ENCODE measurements at regions not wholly inside any gene's neighbourhood (a gene's known extent, or its start where the extent isn't known, plus 50 kb on each side); places are given as distances from the start of the nearest gene placed in this dataset.

- Mint-ChIP-seq H3K27ac (no peak overlapping the region), H3K27me3 (no peaks in the 10 kb centered on the region), H3K4me1 (no peaks in the 10 kb centered on the region), H3K9me3 (ENCODE audit: low read depth) (no peaks in the 10 kb centered on the region), H3K36me3 (ENCODE audit: low read depth) (no peaks in the 10 kb centered on the region), H3K4me3 (no peak overlapping the region)
- no peak for DNase-seq
- ATAC-seq, result no peak
- POLR2A ChIA-PET, result no interaction called here
- CTCF ChIA-PET, result no interaction called here
- intact Hi-C loops (cut with DNase I, micrococcal nuclease), result no loop called here
These were observed 68.5 kb upstream of the GSE1 start for GRCh38 chr16:85544668-85545067.

- Mint-ChIP-seq H3K4me3 (no peak overlapping the region), H3K9me3 (ENCODE audit: low read depth) (no peaks in the 10 kb centered on the region), H3K27me3 (no peaks in the 10 kb centered on the region), H3K27ac (no peak overlapping the region), H3K36me3 (ENCODE audit: low read depth) (no peaks in the 10 kb centered on the region), H3K4me1 (no peaks in the 10 kb centered on the region)
- DNase-seq (no peak), ATAC-seq (no peak)
- CTCF ChIA-PET, result interaction anchor here (0.6 kb wide), 1 partner anchor 16 kb away, joined by 3 read pairs; no protein-coding TSS in a partner anchor
- POLR2A ChIA-PET, result no interaction called here
- intact Hi-C loops (cut with DNase I, micrococcal nuclease), result no loop called here
These were observed 67.8 kb upstream of the GSE1 start for GRCh38 chr16:85545227-85545818.

- intact Hi-C loops (cut with DNase I, micrococcal nuclease), result no loop called here
- Mint-ChIP-seq H3K36me3 (ENCODE audit: low read depth) (no peaks in the 10 kb centered on the region), H3K4me1 (no peaks in the 10 kb centered on the region), H3K27ac (no peak overlapping the region), H3K9me3 (ENCODE audit: low read depth) (no peaks in the 10 kb centered on the region), H3K27me3 (no peaks in the 10 kb centered on the region), H3K4me3 (no peak overlapping the region)
- no peak for ATAC-seq
- CTCF ChIA-PET, result interaction anchor here (0.6 kb wide), 1 partner anchor 105 kb away, joined by 4 read pairs; no protein-coding TSS in a partner anchor
- POLR2A ChIA-PET, result no interaction called here
- DNase-seq, result no peak
These were observed 66.3 kb upstream of the GSE1 start for GRCh38 chr16:85546585-85547447.

GRCh38 chr16:85548375-85548774 is 64.7 kb upstream of the GSE1 start:
- no peak for ATAC-seq
- no peak for DNase-seq
- intact Hi-C loops (cut with DNase I, micrococcal nuclease), result no loop called here
- CTCF ChIA-PET, result no interaction called here
- no peak overlapping the region for H3K4me3 Mint-ChIP-seq
- H3K4me1 Mint-ChIP-seq, result peaks cover 3% of the 10 kb centered on the region
- H3K27me3 Mint-ChIP-seq, result no peaks in the 10 kb centered on the region
- H3K27ac Mint-ChIP-seq, result no peak overlapping the region
- H3K9me3 Mint-ChIP-seq (ENCODE audit: low read depth), result no peaks in the 10 kb centered on the region
- H3K36me3 Mint-ChIP-seq (ENCODE audit: low read depth), result no peaks in the 10 kb centered on the region
- POLR2A ChIA-PET, result no interaction called here

GRCh38 chr16:85549766-85550421 is 63.2 kb upstream of the GSE1 start:
- Mint-ChIP-seq H3K9me3 (ENCODE audit: low read depth) (no peaks in the 10 kb centered on the region), H3K4me3 (no peak overlapping the region), H3K27ac (no peak overlapping the region), H3K27me3 (no peaks in the 10 kb centered on the region), H3K36me3 (ENCODE audit: low read depth) (no peaks in the 10 kb centered on the region), H3K4me1 (peaks cover 10% of the 10 kb centered on the region)
- ATAC-seq, result no peak
- ChIA-PET CTCF (interaction anchor here (0.6 to 3.6 kb wide), 5 partner anchors 10 to 130 kb away, joined by 3 to 11 read pairs (median 3); no protein-coding TSS in a partner anchor), POLR2A (no interaction called here)
- intact Hi-C loops (cut with DNase I, micrococcal nuclease), result loop anchor here (5.0 to 10.0 kb wide), 2 partner anchors 128 to 445 kb away; no protein-coding TSS in a partner anchor
- no peak for DNase-seq

- ChIA-PET CTCF (interaction anchor here (0.6 to 3.6 kb wide), 5 partner anchors 9 to 130 kb away, joined by 3 to 11 read pairs (median 3); no protein-coding TSS in a partner anchor), POLR2A (no interaction called here)
- DNase-seq (no peak), ATAC-seq (no peak)
- Mint-ChIP-seq H3K27ac (no peak overlapping the region), H3K4me1 (peaks cover 10% of the 10 kb centered on the region), H3K36me3 (ENCODE audit: low read depth) (no peaks in the 10 kb centered on the region), H3K9me3 (ENCODE audit: low read depth) (no peaks in the 10 kb centered on the region), H3K27me3 (no peaks in the 10 kb centered on the region), H3K4me3 (no peak overlapping the region)
- intact Hi-C loops (cut with DNase I, micrococcal nuclease), result loop anchor here (5.0 to 10.0 kb wide), 2 partner anchors 128 to 444 kb away; no protein-coding TSS in a partner anchor
These were observed 62.7 kb upstream of the GSE1 start for GRCh38 chr16:85550422-85550864.

- intact Hi-C loops (cut with DNase I, micrococcal nuclease), result loop anchor here (5.0 to 10.0 kb wide), 2 partner anchors 129 to 444 kb away; no protein-coding TSS in a partner anchor
- ChIA-PET POLR2A (no interaction called here), CTCF (interaction anchor here (0.8 to 3.6 kb wide), 5 partner anchors 9 to 65 kb away, joined by 3 to 11 read pairs (median 4); no protein-coding TSS in a partner anchor)
- Mint-ChIP-seq H3K9me3 (ENCODE audit: low read depth) (no peaks in the 10 kb centered on the region), H3K4me3 (no peak overlapping the region), H3K27ac (no peak overlapping the region), H3K4me1 (peaks cover 10% of the 10 kb centered on the region), H3K36me3 (ENCODE audit: low read depth) (no peaks in the 10 kb centered on the region), H3K27me3 (no peaks in the 10 kb centered on the region)
- DNase-seq (no peak), ATAC-seq (no peak)
These were observed 61.9 kb upstream of the GSE1 start for GRCh38 chr16:85550953-85551924.

GRCh38 chr16:85552980-85553435 is 60.1 kb upstream of the GSE1 start:
- ATAC-seq, result no peak
- no peak for DNase-seq
- Mint-ChIP-seq H3K27me3 (no peaks in the 10 kb centered on the region), H3K9me3 (ENCODE audit: low read depth) (no peaks in the 10 kb centered on the region), H3K36me3 (ENCODE audit: low read depth) (no peaks in the 10 kb centered on the region), H3K4me1 (peaks cover 21% of the 10 kb centered on the region), H3K4me3 (peak overlapping the region; percentile 57), H3K27ac (peak overlapping the region; percentile 18)
- intact Hi-C loops (cut with DNase I, micrococcal nuclease), result loop anchor here (1.0 to 10.0 kb wide), 3 partner anchors 131 to 442 kb away; no protein-coding TSS in a partner anchor
- POLR2A ChIA-PET, result interaction anchor here (0.8 to 1.5 kb wide), 2 partner anchors 11 to 63 kb away, joined by 4 to 7 read pairs; no protein-coding TSS in a partner anchor
- CTCF ChIA-PET, result interaction anchor here (0.6 to 3.6 kb wide), 12 partner anchors 9 to 137 kb away, joined by 3 to 14 read pairs (median 4); no protein-coding TSS in a partner anchor

- Mint-ChIP-seq H3K27me3 (no peaks in the 10 kb centered on the region), H3K36me3 (ENCODE audit: low read depth) (no peaks in the 10 kb centered on the region), H3K4me3 (peak overlapping the region; percentile 81), H3K9me3 (ENCODE audit: low read depth) (no peaks in the 10 kb centered on the region), H3K4me1 (peaks cover 26% of the 10 kb centered on the region), H3K27ac (peak overlapping the region; percentile 88)
- ChIA-PET POLR2A (interaction anchor here (0.8 to 1.5 kb wide), 3 partner anchors 10 to 62 kb away, joined by 3 to 7 read pairs (median 4); no protein-coding TSS in a partner anchor), CTCF (interaction anchor here (0.6 to 3.6 kb wide), 13 partner anchors 8 to 427 kb away, joined by 3 to 14 read pairs (median 5); no protein-coding TSS in a partner anchor)
- ATAC-seq (peak; percentile 13), DNase-seq (peak; percentile 65)
- intact Hi-C loops (cut with DNase I, micrococcal nuclease), result loop anchor here (1.0 to 10.0 kb wide), 5 partner anchors 62 to 441 kb away; no protein-coding TSS in a partner anchor
These were observed 59.5 kb upstream of the GSE1 start for GRCh38 chr16:85553436-85554113.
